ENCODE measurements at regions not wholly inside any gene's neighbourhood (a gene's known extent, or its start where the extent isn't known, plus 50 kb on each side); places are given as distances from the start of the nearest gene placed in this dataset.
"Not testable (repeated sequence)": the region's sequence is repeated elsewhere in the genome, so short reads cannot be mapped to it uniquely, and the experiment has no call there.

DNA sequence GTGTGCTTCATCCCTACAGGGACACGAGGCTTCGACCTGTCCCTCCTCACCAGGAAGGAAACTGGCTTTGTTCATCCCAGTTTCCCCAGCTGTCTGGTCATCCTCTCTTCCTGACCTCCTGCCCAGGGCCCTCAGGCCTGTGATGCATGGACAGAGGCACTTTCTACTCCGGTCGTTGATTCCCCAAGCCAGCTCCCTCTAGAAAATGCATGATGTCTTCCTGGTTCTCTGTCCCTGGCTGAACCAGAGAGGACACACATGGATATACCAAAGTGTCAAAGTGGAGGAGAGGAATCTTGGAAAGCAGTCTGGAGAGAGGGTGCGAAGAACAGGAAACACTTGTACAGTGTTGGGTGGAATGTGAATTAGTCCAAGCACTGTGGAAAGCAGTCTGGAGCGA lies 501.4 kb downstream of the TMEM121 start:
- H3K9me3 Mint-ChIP-seq = peaks cover 92% of the 10 kb centered on the region
- H3K4me3 Mint-ChIP-seq; H3K27me3 Mint-ChIP-seq (ENCODE audit: insufficient read depth, low read depth, poor library complexity): not testable (repeated sequence)

DNA sequence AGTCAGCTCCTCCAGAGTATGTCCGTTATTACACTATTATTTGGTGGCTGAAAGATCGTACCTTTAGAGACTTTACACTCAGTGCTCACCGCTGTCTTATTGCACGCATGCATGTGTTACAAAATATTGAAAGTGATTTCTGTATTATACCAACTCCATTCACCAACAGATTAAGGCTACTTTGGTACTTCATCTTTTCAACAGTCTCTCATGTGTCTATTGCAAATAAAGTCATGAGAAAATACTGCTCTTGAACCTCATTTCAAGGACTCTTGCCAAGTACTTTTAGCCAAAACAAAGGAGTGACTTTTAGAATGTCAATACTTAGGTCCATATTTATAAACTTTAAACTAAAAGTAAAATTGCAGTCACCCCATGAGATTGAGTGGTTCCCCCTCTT lies 503.6 kb downstream of the TMEM121 start:
- Histone ChIP-seq H3K4me3 (no peak overlapping the region), H3K27ac (ENCODE audit: low read depth) (no peak overlapping the region), H4K20me1 (replicated peaks; ENCODE audit: insufficient read depth) (no peaks in the 10 kb centered on the region), H2AFZ (no peak overlapping the region), H3K4me1 (ENCODE audit: insufficient read depth) (no peaks in the 10 kb centered on the region), H3K79me2 (replicated peaks; ENCODE audit: insufficient read depth) (no peaks in the 10 kb centered on the region), H3F3A (replicated peaks; ENCODE audit: low read depth) (no peaks in the 10 kb centered on the region), H3K4me2 (no peak overlapping the region), H3K27me3 (ENCODE audit: insufficient read depth) (no peaks in the 10 kb centered on the region), H3K9me2 (ENCODE audit: insufficient read depth) (no peaks in the 10 kb centered on the region), H3K36me3 (ENCODE audit: insufficient read depth) (no peaks in the 10 kb centered on the region)
- H3K4me3 Mint-ChIP-seq = no peak overlapping the region
- H3K27ac Mint-ChIP-seq = no peak overlapping the region
- H3K9me3 Mint-ChIP-seq = peaks cover 96% of the 10 kb centered on the region
- TF ChIP-seq NANOG (IDR thresholded peaks at IDR 0.05; ENCODE audit: borderline replicate concordance) (no peak), STAT1 (IDR thresholded peaks at IDR 0.05; ENCODE audit: unreplicated experiment) (no peak)
- TF ChIP-seq, protein P1, sequence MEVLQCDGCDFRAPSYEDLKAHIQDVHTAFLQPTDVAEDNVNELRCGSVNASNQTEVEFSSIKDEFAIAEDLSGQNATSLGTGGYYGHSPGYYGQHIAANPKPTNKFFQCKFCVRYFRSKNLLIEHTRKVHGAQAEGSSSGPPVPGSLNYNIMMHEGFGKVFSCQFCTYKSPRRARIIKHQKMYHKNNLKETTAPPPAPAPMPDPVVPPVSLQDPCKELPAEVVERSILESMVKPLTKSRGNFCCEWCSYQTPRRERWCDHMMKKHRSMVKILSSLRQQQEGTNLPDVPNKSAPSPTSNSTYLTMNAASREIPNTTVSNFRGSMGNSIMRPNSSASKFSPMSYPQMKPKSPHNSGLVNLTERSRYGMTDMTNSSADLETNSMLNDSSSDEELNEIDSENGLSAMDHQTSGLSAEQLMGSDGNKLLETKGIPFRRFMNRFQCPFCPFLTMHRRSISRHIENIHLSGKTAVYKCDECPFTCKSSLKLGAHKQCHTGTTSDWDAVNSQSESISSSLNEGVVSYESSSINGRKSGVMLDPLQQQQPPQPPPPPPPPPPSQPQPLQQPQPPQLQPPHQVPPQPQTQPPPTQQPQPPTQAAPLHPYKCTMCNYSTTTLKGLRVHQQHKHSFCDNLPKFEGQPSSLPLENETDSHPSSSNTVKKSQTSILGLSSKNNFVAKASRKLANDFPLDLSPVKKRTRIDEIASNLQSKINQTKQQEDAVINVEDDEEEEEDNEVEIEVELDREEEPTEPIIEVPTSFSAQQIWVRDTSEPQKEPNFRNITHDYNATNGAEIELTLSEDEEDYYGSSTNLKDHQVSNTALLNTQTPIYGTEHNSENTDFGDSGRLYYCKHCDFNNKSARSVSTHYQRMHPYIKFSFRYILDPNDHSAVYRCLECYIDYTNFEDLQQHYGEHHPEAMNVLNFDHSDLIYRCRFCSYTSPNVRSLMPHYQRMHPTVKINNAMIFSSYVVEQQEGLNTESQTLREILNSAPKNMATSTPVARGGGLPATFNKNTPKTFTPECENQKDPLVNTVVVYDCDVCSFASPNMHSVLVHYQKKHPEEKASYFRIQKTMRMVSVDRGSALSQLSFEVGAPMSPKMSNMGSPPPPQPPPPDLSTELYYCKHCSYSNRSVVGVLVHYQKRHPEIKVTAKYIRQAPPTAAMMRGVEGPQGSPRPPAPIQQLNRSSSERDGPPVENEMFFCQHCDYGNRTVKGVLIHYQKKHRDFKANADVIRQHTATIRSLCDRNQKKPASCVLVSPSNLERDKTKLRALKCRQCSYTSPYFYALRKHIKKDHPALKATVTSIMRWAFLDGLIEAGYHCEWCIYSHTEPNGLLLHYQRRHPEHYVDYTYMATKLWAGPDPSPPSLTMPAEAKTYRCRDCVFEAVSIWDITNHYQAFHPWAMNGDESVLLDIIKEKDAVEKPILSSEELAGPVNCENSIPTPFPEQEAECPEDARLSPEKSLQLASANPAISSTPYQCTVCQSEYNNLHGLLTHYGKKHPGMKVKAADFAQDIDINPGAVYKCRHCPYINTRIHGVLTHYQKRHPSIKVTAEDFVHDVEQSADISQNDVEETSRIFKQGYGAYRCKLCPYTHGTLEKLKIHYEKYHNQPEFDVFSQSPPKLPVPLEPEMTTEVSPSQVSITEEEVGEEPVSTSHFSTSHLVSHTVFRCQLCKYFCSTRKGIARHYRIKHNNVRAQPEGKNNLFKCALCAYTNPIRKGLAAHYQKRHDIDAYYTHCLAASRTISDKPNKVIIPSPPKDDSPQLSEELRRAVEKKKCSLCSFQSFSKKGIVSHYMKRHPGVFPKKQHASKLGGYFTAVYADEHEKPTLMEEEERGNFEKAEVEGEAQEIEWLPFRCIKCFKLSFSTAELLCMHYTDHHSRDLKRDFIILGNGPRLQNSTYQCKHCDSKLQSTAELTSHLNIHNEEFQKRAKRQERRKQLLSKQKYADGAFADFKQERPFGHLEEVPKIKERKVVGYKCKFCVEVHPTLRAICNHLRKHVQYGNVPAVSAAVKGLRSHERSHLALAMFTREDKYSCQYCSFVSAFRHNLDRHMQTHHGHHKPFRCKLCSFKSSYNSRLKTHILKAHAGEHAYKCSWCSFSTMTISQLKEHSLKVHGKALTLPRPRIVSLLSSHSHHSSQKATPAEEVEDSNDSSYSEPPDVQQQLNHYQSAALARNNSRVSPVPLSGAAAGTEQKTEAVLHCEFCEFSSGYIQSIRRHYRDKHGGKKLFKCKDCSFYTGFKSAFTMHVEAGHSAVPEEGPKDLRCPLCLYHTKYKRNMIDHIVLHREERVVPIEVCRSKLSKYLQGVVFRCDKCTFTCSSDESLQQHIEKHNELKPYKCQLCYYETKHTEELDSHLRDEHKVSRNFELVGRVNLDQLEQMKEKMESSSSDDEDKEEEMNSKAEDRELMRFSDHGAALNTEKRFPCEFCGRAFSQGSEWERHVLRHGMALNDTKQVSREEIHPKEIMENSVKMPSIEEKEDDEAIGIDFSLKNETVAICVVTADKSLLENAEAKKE (CRISPR knock-in tag; IDR thresholded peaks at IDR 0.05) = no peak
- TF ChIP-seq, protein P2, sequence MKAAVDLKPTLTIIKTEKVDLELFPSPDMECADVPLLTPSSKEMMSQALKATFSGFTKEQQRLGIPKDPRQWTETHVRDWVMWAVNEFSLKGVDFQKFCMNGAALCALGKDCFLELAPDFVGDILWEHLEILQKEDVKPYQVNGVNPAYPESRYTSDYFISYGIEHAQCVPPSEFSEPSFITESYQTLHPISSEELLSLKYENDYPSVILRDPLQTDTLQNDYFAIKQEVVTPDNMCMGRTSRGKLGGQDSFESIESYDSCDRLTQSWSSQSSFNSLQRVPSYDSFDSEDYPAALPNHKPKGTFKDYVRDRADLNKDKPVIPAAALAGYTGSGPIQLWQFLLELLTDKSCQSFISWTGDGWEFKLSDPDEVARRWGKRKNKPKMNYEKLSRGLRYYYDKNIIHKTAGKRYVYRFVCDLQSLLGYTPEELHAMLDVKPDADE (IDR thresholded peaks at IDR 0.05) = no peak
- H3K4me1 Mint-ChIP-seq = no peaks in the 10 kb centered on the region
- ATAC-seq = no peak
- no peak for DNase-seq (ENCODE audit: low spot score)
- H3K36me3 Mint-ChIP-seq (ENCODE audit: low read depth) = peaks cover 26% of the 10 kb centered on the region
- H3K27me3 Mint-ChIP-seq (ENCODE audit: insufficient read depth, low read depth, poor library complexity) = peaks cover 2% of the 10 kb centered on the region

More for the DNA sequence above, 501.4 kb downstream of the TMEM121 start:
- H3K36me3 ChIP-seq (ENCODE audit: insufficient read depth); H2AFZ ChIP-seq; H3F3A ChIP-seq (replicated peaks; ENCODE audit: low read depth); ATAC-seq; H3K79me2 ChIP-seq (replicated peaks; ENCODE audit: insufficient read depth); H3K4me1 ChIP-seq (ENCODE audit: insufficient read depth); H3K27ac Mint-ChIP-seq; H3K4me3 ChIP-seq; H3K27ac ChIP-seq (ENCODE audit: low read depth); H3K4me2 ChIP-seq; H4K20me1 ChIP-seq (replicated peaks; ENCODE audit: insufficient read depth); H3K4me1 Mint-ChIP-seq; H3K27me3 ChIP-seq (ENCODE audit: insufficient read depth); DNase-seq (ENCODE audit: low spot score); H3K9me2 ChIP-seq (ENCODE audit: insufficient read depth): not testable (repeated sequence)
- peaks cover 15% of the 10 kb centered on the region; the same call in 2 of the 3 replicates for H3K36me3 Mint-ChIP-seq (ENCODE audit: low read depth)
